Heart left ventricle (tissue), 13 donors: ENCODE measurements at regions not wholly inside any gene's neighbourhood (a gene's known extent, or its start where the extent isn't known, plus 50 kb on each side); places are given as distances from the start of the nearest gene placed in this dataset.

Source experiments
- POLR2A ChIP-seq, 2 donors: fragments of 450-650 bp; IDR thresholded peaks; one replicate each; pipeline ENCODE4 v1.6.1; 2017; ENCODE audit warnings: antibody characterized with exemption in 2 of 2, mild to moderate bottlenecking in 2 of 2, moderate library complexity in 2 of 2
- TF ChIP-seq, protein P1 (sequence below), 12 donors: fragments of 200-600 bp; sonication (generic) in 4 of 12; IDR thresholded peaks; one replicate each; pipeline versions ENCODE4 v1.5.0 to v1.8.0; 2018 to 2022; ENCODE audit warnings: antibody characterized with exemption in 12 of 12, mild to moderate bottlenecking in 5 of 12
- donor health status: ischemic (EF 13 %, LVEDD 7.1; RV severe dilation, severe dysfunction).
- donor health status: DM: no; HTN: yes; CAD: no.
- donor health status: DM: no; HTN: no; CAD: no.
- donor health status: ischemic (EF 25% LVEDD 6.9; RV normal size, moderate dysfunction).
- donor health status: ischemic (EF 25% LVEDD 5.7; RV mildly dilated, moderate dysfunction).
- donor health status: ischemic (EF 35%, LVEDD 5.7; RV mildly dilated, moderate dysfunction).
- donor health status: nonischemic (EF 11% LVEDD 7.7; RV severe dilation, severe dysfunction).
- donor health status: DM: yes; HTN: yes; CAD: no.
- donor health status: PGD.
- donor health status: ischemic (EF 29% LVEDD 5.4; RV normal size, mild dysfunction).
- donor health status: nonischemic (EF 23%, LVEDD 6.1; RV moderate dilation, normal function).

DNA sequence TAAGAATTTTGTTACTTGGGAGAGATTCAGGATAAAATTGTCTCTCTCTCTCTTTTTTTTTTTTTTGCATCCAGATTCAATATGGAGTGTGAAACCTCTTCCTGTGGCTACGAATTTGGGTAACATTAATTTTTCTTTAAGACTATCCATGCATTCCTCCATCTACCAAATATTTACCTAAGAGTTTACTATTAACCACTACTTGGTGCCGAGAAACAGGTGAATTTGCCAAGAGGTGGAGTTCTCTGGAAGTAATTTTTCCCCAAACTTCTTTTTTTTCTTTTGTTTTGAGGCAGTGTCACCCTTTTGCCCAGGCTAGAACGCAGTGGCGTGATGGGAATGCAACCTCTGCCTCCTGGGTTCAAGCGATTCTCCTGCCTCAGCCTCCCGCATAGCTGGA is 206.3 kb upstream of the VLDLR start:
- TF ChIP-seq, protein P1, sequence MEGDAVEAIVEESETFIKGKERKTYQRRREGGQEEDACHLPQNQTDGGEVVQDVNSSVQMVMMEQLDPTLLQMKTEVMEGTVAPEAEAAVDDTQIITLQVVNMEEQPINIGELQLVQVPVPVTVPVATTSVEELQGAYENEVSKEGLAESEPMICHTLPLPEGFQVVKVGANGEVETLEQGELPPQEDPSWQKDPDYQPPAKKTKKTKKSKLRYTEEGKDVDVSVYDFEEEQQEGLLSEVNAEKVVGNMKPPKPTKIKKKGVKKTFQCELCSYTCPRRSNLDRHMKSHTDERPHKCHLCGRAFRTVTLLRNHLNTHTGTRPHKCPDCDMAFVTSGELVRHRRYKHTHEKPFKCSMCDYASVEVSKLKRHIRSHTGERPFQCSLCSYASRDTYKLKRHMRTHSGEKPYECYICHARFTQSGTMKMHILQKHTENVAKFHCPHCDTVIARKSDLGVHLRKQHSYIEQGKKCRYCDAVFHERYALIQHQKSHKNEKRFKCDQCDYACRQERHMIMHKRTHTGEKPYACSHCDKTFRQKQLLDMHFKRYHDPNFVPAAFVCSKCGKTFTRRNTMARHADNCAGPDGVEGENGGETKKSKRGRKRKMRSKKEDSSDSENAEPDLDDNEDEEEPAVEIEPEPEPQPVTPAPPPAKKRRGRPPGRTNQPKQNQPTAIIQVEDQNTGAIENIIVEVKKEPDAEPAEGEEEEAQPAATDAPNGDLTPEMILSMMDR (IDR thresholded peaks at IDR 0.05): no peak
- TF ChIP-seq POLR2A (IDR thresholded peaks at IDR 0.05): no peak
